GM23248 (cell line): ENCODE measurements at regions not wholly inside any gene's neighbourhood (a gene's known extent, or its start where the extent isn't known, plus 50 kb on each side); places are given as distances from the start of the nearest gene placed in this dataset.

Experiments used
- EZH2 ChIP-seq: fragments of 200-600 bp; sonication (generic); IDR thresholded peaks from 2 replicates; pipeline ENCODE4 v1.6.1; 2018; ENCODE audit warnings: antibody characterized with exemption, mild to moderate bottlenecking; ENCODE audit not compliant: insufficient read depth, poor library complexity, severe bottlenecking
- EZH2phosphoT487 ChIP-seq: fragments of 200-600 bp; sonication (generic); IDR thresholded peaks from 2 replicates; pipeline ENCODE4 v1.6.1; 2018; ENCODE audit warnings: antibody characterized with exemption, moderate library complexity, mild to moderate bottlenecking, low read depth; ENCODE audit not compliant: insufficient read depth

GRCh38 chr4:120331486-120332370 lies 265.1 kb upstream of the MAD2L1 start:
- TF ChIP-seq EZH2phosphoT487, result no peak
- TF ChIP-seq EZH2, result no peak
